ENCODE measurements at regions not wholly inside any gene's neighbourhood (a gene's known extent, or its start where the extent isn't known, plus 50 kb on each side); places are given as distances from the start of the nearest gene placed in this dataset.
"Not testable (repeated sequence)": the region's sequence is repeated elsewhere in the genome, so short reads cannot be mapped to it uniquely, and the experiment has no call there.

DNA sequence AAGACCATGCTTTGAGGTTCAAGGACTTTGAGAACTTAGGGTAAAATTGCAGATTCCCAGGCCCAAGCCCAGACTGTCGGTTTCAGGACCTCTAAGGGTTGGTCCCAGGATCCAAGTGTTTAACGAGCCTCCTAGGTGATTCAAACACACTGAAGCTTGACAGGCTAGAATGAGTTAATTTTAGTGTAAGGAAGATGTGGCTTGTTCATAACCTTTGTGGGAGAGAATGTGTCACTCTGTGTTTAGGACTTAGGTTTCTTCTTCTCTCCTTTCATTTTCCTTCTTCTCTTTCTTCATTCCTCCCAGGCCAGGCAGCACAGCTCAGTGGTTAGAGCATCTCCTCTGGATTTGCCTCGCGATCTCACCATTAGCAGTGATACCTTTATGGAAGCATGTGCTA is 104.8 kb upstream of the KCNG1 start:
- DNase-seq (ENCODE audit: low spot score): no peak
- Mint-ChIP-seq H3K9me3 (no peaks in the 10 kb centered on the region), H3K27me3 (ENCODE audit: insufficient read depth) (peaks cover 10% of the 10 kb centered on the region), H3K36me3 (ENCODE audit: low read depth) (no peaks in the 10 kb centered on the region), H3K4me1 (ENCODE audit: low read depth) (peaks cover 10% of the 10 kb centered on the region), H3K4me3 (no peak overlapping the region), H3K27ac (no peak overlapping the region)
- intact Hi-C loops (cut with micrococcal nuclease): loop anchor here (2.0 kb wide), 1 partner anchor 63 kb away; no protein-coding TSS in a partner anchor

GRCh38 chr20:51126337-51126736 is 103.4 kb upstream of the KCNG1 start:
- no peak for DNase-seq (ENCODE audit: low spot score)
- intact Hi-C loops (cut with micrococcal nuclease): no loop called here
- H3K27me3 Mint-ChIP-seq (ENCODE audit: insufficient read depth): peaks cover 8% of the 10 kb centered on the region
- peaks cover 15% of the 10 kb centered on the region for H3K4me1 Mint-ChIP-seq (ENCODE audit: low read depth)
- H3K36me3 Mint-ChIP-seq (ENCODE audit: low read depth): no peaks in the 10 kb centered on the region
- H3K9me3 Mint-ChIP-seq: no peaks in the 10 kb centered on the region
- H3K27ac Mint-ChIP-seq: no peak overlapping the region
- H3K4me3 Mint-ChIP-seq: no peak overlapping the region

- peaks cover 10% of the 10 kb centered on the region for H3K27me3 Mint-ChIP-seq (ENCODE audit: insufficient read depth)
- intact Hi-C loops (cut with micrococcal nuclease): no loop called here
- no peak overlapping the region for H3K4me3 Mint-ChIP-seq
- DNase-seq (ENCODE audit: low spot score): no peak
- H3K27ac Mint-ChIP-seq: no peak overlapping the region
- H3K36me3 Mint-ChIP-seq (ENCODE audit: low read depth): no peaks in the 10 kb centered on the region
- no peaks in the 10 kb centered on the region for H3K9me3 Mint-ChIP-seq
- H3K4me1 Mint-ChIP-seq (ENCODE audit: low read depth): peaks cover 15% of the 10 kb centered on the region
These were observed 102.9 kb upstream of the KCNG1 start for GRCh38 chr20:51125780-51126179.

DNA sequence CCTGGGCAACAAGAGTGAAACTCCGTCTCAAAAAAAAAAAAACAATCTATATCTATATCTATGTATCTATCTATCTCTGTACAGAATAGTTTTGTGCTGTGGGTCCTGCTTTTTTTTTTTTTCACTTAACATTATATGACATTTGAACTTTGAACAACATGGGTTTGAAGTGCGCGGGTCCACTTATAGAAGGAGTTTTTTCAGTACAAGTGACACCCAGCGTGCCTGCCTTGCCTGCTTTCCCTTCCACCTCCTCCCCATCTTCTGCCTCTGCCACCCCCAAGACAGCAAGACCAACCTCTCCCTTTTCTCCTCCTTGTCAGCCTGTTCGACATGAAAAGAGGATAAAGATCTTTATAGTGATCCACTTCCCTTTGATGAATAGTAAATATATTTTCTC is 102.2 kb upstream of the KCNG1 start:
- no peak for DNase-seq (ENCODE audit: low spot score)
- Mint-ChIP-seq H3K27me3 (ENCODE audit: insufficient read depth) (peaks cover 9% of the 10 kb centered on the region), H3K36me3 (ENCODE audit: low read depth) (no peaks in the 10 kb centered on the region), H3K9me3 (no peaks in the 10 kb centered on the region), H3K27ac (no peak overlapping the region), H3K4me3 (no peak overlapping the region), H3K4me1 (ENCODE audit: low read depth) (peaks cover 15% of the 10 kb centered on the region)
- intact Hi-C loops (cut with micrococcal nuclease): no loop called here

DNA sequence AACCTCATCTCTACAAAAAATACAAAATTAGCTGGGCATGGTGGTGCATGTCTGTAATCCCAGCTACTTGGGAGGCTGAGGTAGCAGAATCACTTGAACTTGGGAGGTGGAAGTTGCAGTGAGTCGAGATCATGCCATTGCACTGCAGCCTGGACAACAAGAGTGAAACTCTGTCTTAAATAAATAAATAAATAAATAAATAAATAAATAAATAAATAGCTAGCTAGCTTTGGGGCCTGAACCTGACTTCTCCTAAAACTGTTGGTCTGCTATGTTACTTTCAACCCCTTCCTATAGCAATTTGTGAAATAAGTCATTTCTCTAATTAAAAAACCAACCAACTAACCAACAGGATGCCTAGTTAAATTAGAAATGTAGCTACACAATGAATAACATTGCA is 101.0 kb upstream of the KCNG1 start:
- H3K4me3 Mint-ChIP-seq; H3K36me3 Mint-ChIP-seq (ENCODE audit: low read depth); H3K27ac Mint-ChIP-seq; DNase-seq (ENCODE audit: low spot score); H3K9me3 Mint-ChIP-seq; H3K27me3 Mint-ChIP-seq (ENCODE audit: insufficient read depth); intact Hi-C loops (cut with micrococcal nuclease): not testable (repeated sequence)
- H3K4me1 Mint-ChIP-seq (ENCODE audit: low read depth): peaks cover 14% of the 10 kb centered on the region

DNA sequence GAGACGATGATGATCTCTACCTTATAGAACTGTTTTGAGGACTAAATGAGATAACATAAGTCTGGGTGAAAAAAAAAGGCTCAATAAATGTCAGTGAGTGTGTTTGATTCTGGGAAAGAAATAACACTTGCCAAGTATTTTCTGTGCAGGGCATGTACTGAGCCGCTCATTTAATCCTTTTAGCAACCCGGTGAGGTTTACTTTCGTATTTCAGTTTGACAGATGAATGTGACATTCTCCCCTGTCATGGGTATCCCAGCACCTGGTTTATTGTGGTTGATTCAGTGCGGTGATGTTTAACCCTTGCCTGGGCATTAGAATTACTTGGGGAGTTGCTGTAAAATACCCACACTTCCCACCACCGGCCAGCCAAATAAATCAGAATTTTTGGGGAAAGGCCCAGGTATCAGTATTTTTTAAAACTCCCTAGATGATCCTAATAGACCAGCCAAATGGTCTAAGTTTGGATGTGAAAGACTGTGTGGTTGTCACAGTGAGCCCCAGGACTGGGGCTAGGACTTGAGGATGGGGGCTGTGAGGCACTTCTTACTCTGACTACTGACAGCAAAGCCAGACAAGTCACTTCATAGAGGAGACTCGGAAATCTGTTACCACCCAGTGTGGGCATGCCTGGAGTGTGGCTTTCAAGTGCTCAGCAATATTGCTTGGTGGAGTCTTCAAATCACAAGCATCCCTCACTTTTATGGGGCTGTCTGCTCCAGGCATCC is 100.2 kb upstream of the KCNG1 start:
- peaks cover 11% of the 10 kb centered on the region for H3K4me1 Mint-ChIP-seq (ENCODE audit: low read depth)
- H3K27ac Mint-ChIP-seq: no peak overlapping the region
- H3K36me3 Mint-ChIP-seq (ENCODE audit: low read depth): no peaks in the 10 kb centered on the region
- H3K4me3 Mint-ChIP-seq: no peak overlapping the region
- no peaks in the 10 kb centered on the region for H3K9me3 Mint-ChIP-seq
- no peak for DNase-seq (ENCODE audit: low spot score)
- peaks cover 8% of the 10 kb centered on the region for H3K27me3 Mint-ChIP-seq (ENCODE audit: insufficient read depth)
- intact Hi-C loops (cut with micrococcal nuclease): no loop called here

DNA sequence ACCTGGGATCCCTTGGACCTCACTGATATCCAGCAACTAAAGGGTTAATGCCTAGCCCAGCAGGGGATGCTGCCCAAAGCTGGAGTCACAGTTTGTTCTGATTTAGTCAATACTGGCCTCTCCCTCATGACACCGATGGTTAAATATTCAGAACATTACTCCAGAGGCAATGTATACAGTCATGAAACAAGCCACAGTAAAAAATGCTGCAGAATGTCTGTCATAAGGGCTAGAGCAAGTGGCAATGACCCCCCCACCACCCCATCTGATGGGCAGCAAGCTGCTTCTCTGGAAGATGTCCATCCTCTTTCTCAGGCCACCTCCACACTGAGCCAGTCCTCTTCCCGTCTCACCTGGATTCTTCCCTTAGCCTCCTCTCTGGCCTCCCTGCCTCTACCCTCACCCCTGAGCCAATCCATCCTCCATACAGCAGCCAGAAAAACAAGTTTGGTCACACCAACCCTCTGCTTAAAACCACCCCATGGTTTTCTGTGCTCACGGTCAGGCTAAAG is 99.0 kb upstream of the KCNG1 start:
- intact Hi-C loops (cut with micrococcal nuclease): no loop called here
- no peaks in the 10 kb centered on the region for H3K9me3 Mint-ChIP-seq
- H3K4me1 Mint-ChIP-seq (ENCODE audit: low read depth): peaks cover 11% of the 10 kb centered on the region
- H3K36me3 Mint-ChIP-seq (ENCODE audit: low read depth): no peaks in the 10 kb centered on the region
- no peak overlapping the region for H3K27ac Mint-ChIP-seq
- DNase-seq (ENCODE audit: low spot score): no peak
- no peak overlapping the region for H3K4me3 Mint-ChIP-seq
- peaks cover 8% of the 10 kb centered on the region for H3K27me3 Mint-ChIP-seq (ENCODE audit: insufficient read depth)

DNA sequence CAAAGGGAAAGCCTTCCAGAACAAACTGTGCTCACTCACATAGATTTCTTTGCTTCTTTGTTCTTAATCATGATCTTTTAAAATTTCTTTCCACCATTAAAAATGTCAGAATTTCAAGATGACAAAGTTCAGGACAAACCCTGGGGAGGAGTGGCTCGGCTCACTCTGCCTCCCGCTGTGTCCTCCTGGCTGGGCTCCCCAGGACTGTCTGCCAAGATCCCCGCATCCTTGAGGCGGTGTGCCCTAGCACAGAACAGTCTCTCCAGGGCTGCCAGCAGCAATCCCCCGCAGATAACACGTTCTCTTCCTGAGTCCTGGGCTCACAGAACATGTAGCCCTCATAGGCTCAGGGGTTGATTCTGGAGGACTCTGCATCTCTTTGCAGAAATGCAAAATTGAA is 98.4 kb upstream of the KCNG1 start:
- Mint-ChIP-seq H3K4me1 (ENCODE audit: low read depth) (peaks cover 11% of the 10 kb centered on the region), H3K4me3 (no peak overlapping the region), H3K9me3 (no peaks in the 10 kb centered on the region), H3K27me3 (ENCODE audit: insufficient read depth) (peaks cover 8% of the 10 kb centered on the region), H3K36me3 (ENCODE audit: low read depth) (no peaks in the 10 kb centered on the region), H3K27ac (no peak overlapping the region)
- DNase-seq (ENCODE audit: low spot score): no peak
- intact Hi-C loops (cut with micrococcal nuclease): no loop called here

DNA sequence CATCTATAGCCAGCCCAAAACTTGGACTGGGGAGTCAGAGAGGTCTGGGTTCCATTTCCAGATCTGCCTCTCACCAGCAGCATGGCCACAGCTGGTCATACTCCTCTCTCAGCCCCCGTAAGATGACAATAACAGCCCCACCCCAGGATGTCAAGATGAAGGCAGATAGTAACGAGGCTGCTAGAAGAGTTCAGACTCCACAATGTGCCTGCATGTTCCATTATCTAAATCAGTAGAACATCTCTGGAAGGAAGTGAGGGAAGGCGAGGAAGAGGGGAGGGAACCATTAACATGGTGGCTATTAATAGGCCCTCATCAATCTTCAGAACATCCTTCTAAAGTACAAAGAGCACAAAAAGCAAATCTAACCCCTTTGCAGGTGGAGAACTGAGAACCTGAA is 98.0 kb upstream of the KCNG1 start:
- intact Hi-C loops (cut with micrococcal nuclease): no loop called here
- DNase-seq (ENCODE audit: low spot score): no peak
- H3K36me3 Mint-ChIP-seq (ENCODE audit: low read depth): no peaks in the 10 kb centered on the region
- peaks cover 11% of the 10 kb centered on the region for H3K4me1 Mint-ChIP-seq (ENCODE audit: low read depth)
- no peak overlapping the region for H3K4me3 Mint-ChIP-seq
- H3K9me3 Mint-ChIP-seq: no peaks in the 10 kb centered on the region
- no peak overlapping the region for H3K27ac Mint-ChIP-seq
- peaks cover 8% of the 10 kb centered on the region for H3K27me3 Mint-ChIP-seq (ENCODE audit: insufficient read depth)

GRCh38 chr20:51120438-51120837 is 97.5 kb upstream of the KCNG1 start:
- Mint-ChIP-seq H3K27ac (no peak overlapping the region), H3K27me3 (ENCODE audit: insufficient read depth) (peaks cover 8% of the 10 kb centered on the region), H3K4me1 (ENCODE audit: low read depth) (peaks cover 11% of the 10 kb centered on the region), H3K9me3 (no peaks in the 10 kb centered on the region), H3K36me3 (ENCODE audit: low read depth) (no peaks in the 10 kb centered on the region), H3K4me3 (no peak overlapping the region)
- intact Hi-C loops (cut with micrococcal nuclease): no loop called here
- no peak for DNase-seq (ENCODE audit: low spot score)

GRCh38 chr20:51119914-51120313 is 97.0 kb upstream of the KCNG1 start:
- Mint-ChIP-seq H3K4me3 (no peak overlapping the region), H3K36me3 (ENCODE audit: low read depth) (no peaks in the 10 kb centered on the region), H3K4me1 (ENCODE audit: low read depth) (peaks cover 11% of the 10 kb centered on the region), H3K27me3 (ENCODE audit: insufficient read depth) (peaks cover 8% of the 10 kb centered on the region), H3K9me3 (no peaks in the 10 kb centered on the region), H3K27ac (no peak overlapping the region)
- intact Hi-C loops (cut with micrococcal nuclease): no loop called here
- DNase-seq (ENCODE audit: low spot score): no peak

DNA sequence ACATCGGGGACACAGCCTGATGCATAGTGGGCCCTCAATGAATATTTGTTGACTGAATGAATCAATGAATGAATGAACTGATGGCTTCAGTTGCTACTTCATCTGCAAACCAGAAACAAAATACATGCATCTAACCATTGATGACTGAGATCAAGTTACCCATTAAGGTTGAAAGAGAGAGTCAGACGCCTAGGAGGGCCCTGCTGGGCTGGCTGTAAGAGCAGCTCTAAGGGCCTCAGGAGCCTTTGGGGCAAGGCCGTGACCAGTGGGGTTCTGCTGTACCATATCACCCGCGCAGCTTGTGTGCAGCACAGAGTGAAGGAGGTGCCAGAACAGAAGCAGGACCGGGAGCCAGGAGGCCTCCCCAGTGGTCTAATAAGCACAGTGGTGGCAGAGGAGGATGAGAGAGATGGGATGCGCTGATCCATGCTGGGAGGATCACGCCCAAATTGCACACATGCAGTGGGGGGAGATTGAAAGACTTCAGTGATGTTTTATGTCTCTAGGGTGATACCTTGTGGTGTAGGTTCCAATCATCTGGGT is 96.1 kb upstream of the KCNG1 start:
- no peak overlapping the region for H3K4me3 Mint-ChIP-seq
- peaks cover 8% of the 10 kb centered on the region for H3K27me3 Mint-ChIP-seq (ENCODE audit: insufficient read depth)
- peaks cover 11% of the 10 kb centered on the region for H3K4me1 Mint-ChIP-seq (ENCODE audit: low read depth)
- H3K27ac Mint-ChIP-seq: no peak overlapping the region
- H3K9me3 Mint-ChIP-seq: no peaks in the 10 kb centered on the region
- H3K36me3 Mint-ChIP-seq (ENCODE audit: low read depth): no peaks in the 10 kb centered on the region
- no peak for DNase-seq (ENCODE audit: low spot score)
- intact Hi-C loops (cut with micrococcal nuclease): no loop called here

GRCh38 chr20:51118216-51118615 is 95.3 kb upstream of the KCNG1 start:
- Mint-ChIP-seq H3K27me3 (ENCODE audit: insufficient read depth) (peaks cover 6% of the 10 kb centered on the region), H3K36me3 (ENCODE audit: low read depth) (no peaks in the 10 kb centered on the region)

More at GRCh38 chr20:51118216-51118615, 95.3 kb upstream of the KCNG1 start:
- no peak for DNase-seq (ENCODE audit: low spot score)
- intact Hi-C loops (cut with micrococcal nuclease): no loop called here
- H3K4me1 Mint-ChIP-seq (ENCODE audit: low read depth): peaks cover 10% of the 10 kb centered on the region
- H3K9me3 Mint-ChIP-seq: no peaks in the 10 kb centered on the region
- no peak overlapping the region for H3K27ac Mint-ChIP-seq
- no peak overlapping the region for H3K4me3 Mint-ChIP-seq
